HUES6 (cell line): ENCODE measurements at regions not wholly inside any gene's neighbourhood (a gene's known extent, or its start where the extent isn't known, plus 50 kb on each side); places are given as distances from the start of the nearest gene placed in this dataset.

Experiments
- H3K27ac ChIP-seq: 2 replicates; pipeline ENCODE4 v1.7.0; 2013; ENCODE audit warnings: low read depth, mild to moderate bottlenecking, low read length, inconsistent platforms
- H3K27me3 ChIP-seq: 2 replicates; pipeline ENCODE4 v1.6.1; 2013; ENCODE audit warnings: low read length; ENCODE audit not compliant: control insufficient read depth, insufficient read depth
- H3K36me3 ChIP-seq: 2 replicates; pipeline ENCODE4 v1.6.1; 2013; ENCODE audit warnings: low read length; ENCODE audit not compliant: control insufficient read depth, insufficient read depth
- H3K4me1 ChIP-seq: 2 replicates; pipeline ENCODE4 v1.6.1; 2013; ENCODE audit warnings: low read length; ENCODE audit not compliant: control insufficient read depth, insufficient read depth
- H3K4me3 ChIP-seq: 2 replicates; pipeline ENCODE4 v1.5.1; 2013; ENCODE audit warnings: low read depth, low read length
- H3K9ac ChIP-seq: one replicate; pipeline ENCODE4 v1.6.1; 2013; ENCODE audit warnings: mild to moderate bottlenecking, low read length
- H3K9me3 ChIP-seq: 2 replicates; pipeline ENCODE4 v1.6.1; 2013; ENCODE audit warnings: low read depth, low read length; ENCODE audit not compliant: control insufficient read depth, insufficient read depth

DNA sequence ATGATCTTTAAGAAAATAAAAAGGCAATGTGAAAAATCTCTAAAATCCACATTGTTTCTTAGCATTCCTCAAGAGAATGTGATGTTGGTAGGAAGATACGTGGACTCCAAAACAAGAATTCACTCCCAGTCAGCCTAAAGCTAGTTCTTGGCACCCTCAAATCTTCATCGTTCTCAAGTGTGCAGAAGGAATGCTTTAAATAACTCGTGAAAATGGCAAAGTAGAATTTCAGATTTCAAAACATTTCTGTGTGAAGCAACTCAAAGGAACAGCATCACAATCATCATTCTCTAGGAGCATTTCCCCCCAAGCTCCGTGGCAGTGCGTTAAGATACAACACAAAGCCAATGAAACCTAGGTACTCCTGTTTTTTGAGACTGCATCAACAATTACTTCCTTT is 185.1 kb upstream of the DMAC1 start:
- no peaks in the 10 kb centered on the region for H3K27me3 ChIP-seq

DNA sequence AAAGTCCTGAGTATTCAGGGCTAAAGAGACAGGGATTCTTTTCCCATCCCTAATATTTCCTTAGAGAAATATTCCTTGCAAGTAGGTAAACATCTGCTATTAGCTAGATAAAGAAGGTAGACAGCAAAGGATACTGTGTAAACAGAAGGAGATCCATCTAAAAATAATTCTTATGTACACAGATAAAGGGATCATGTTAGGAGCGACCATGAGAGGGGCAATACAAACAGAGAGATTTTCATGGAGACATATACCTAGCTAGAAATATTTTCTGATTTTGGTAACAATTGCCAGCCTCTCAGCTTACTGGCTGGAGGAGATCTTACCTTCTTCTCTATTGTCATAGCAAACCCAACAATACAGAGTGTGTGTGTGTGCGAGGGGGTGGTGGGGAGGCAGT is 184.6 kb upstream of the DMAC1 start:
- no peaks in the 10 kb centered on the region for H3K9me3 ChIP-seq
- H3K4me3 ChIP-seq, result no peak overlapping the region
- no peaks in the 10 kb centered on the region for H3K36me3 ChIP-seq
- H3K4me1 ChIP-seq, result peaks cover 20% of the 10 kb centered on the region
- no peaks in the 10 kb centered on the region for H3K27me3 ChIP-seq
- no peak overlapping the region for H3K9ac ChIP-seq
- H3K27ac ChIP-seq, result no peak overlapping the region

More for the DNA sequence above, 185.1 kb upstream of the DMAC1 start:
- Histone ChIP-seq H3K9ac (no peak overlapping the region), H3K4me1 (peaks cover 20% of the 10 kb centered on the region), H3K9me3 (no peaks in the 10 kb centered on the region), H3K4me3 (no peak overlapping the region), H3K27ac (no peak overlapping the region), H3K36me3 (no peaks in the 10 kb centered on the region)

DNA sequence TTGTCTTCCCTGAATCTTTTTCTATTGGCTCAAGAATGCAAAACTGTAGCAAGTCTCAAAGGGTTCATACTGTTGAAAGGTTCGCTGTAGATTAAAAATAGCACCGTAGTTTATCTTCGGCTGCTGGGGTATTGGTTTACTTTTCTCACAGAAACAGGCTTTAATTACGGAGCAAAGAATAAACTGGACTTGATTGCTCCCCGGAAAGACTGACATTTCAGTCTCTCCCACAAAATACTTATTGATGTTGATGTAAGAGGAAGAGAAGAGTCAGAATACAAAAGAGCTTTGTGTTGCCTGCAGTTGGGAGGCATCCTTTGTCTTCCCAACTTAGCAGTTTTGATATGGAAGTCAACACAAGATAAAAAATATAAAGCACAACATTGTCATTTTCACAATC is 183.9 kb upstream of the DMAC1 start:
- Histone ChIP-seq H3K36me3 (no peaks in the 10 kb centered on the region), H3K27me3 (no peaks in the 10 kb centered on the region), H3K9ac (no peak overlapping the region), H3K27ac (no peak overlapping the region), H3K4me3 (no peak overlapping the region), H3K9me3 (no peaks in the 10 kb centered on the region), H3K4me1 (peaks cover 20% of the 10 kb centered on the region)

DNA sequence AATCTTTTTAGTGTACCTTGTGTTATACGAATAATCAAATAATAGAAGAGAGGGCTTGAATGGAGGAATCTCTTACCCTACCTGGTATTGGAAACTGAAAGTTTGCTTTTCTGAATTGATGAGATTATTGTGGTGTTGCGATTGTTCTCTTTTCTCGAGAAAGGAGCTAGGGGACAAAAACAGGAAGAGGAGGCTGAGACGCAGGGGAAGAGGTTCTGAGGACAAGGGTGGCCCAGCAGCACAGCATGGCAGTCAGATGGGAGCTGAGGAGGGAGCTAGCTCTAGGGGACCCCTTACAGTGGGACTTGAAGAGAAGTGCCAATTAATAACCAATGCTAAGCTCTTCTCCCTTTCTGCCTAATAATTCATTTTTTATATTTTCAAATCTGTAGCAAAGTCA is 183.3 kb upstream of the DMAC1 start:
- Histone ChIP-seq H3K4me3 (no peak overlapping the region), H3K27ac (no peak overlapping the region), H3K9me3 (no peaks in the 10 kb centered on the region), H3K9ac (no peak overlapping the region), H3K4me1 (peaks cover 20% of the 10 kb centered on the region), H3K36me3 (no peaks in the 10 kb centered on the region), H3K27me3 (no peaks in the 10 kb centered on the region)

DNA sequence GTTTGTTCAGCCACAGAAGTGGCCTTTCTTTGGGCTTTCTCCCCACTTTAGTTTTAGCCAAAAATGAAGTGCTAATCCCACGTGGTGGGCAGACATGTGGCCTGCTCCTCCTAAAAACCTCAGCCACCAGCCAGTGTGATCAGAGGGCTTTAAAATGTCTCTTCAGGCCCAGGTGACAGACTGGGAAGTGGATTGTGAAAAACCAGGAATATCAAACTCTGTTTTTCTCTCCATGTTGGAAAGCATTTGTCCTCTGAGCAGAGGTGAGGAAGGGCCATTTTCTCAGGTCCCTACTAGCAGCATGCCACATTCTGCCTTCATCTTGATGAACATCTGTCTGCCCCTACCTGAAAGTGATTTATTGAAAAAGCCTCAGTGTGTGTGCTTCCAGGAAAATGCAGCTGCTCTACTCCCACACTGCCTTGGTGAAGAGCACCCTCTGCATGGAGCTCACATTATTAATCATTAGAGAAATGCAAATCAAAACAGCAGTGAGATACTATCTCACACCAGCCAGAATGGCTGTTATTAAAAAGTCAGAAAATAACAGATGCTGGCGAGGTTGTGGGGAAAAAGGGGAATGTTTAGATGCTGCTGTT is 181.2 kb upstream of the DMAC1 start:
- H3K4me3 ChIP-seq, result no peak overlapping the region
- H3K27me3 ChIP-seq, result no peaks in the 10 kb centered on the region
- peaks cover 20% of the 10 kb centered on the region for H3K4me1 ChIP-seq
- H3K27ac ChIP-seq, result no peak overlapping the region
- H3K36me3 ChIP-seq, result no peaks in the 10 kb centered on the region
- no peak overlapping the region for H3K9ac ChIP-seq
- H3K9me3 ChIP-seq, result no peaks in the 10 kb centered on the region

DNA sequence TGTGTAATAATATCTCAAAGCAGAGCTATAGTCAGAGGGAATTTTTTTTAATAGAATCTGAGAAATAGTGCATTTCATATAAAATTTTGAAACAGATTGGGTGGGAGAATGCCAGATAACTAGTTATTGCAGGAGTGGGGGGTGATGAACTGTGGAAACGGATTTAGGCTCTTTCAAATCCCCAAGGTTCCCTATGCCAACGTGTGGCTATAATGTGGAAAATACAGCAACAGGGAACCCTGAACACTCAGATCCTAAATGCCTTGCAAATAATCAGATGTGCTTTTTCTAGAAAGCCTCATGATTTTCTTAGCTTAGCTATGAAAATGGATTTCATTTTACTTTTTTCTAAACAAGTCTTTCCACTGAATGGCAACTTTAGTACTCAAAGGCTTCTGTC is 180.5 kb upstream of the DMAC1 start:
- Histone ChIP-seq H3K9me3 (no peaks in the 10 kb centered on the region), H3K4me1 (peaks cover 20% of the 10 kb centered on the region), H3K36me3 (no peaks in the 10 kb centered on the region), H3K27me3 (no peaks in the 10 kb centered on the region), H3K4me3 (no peak overlapping the region), H3K9ac (no peak overlapping the region), H3K27ac (no peak overlapping the region)

DNA sequence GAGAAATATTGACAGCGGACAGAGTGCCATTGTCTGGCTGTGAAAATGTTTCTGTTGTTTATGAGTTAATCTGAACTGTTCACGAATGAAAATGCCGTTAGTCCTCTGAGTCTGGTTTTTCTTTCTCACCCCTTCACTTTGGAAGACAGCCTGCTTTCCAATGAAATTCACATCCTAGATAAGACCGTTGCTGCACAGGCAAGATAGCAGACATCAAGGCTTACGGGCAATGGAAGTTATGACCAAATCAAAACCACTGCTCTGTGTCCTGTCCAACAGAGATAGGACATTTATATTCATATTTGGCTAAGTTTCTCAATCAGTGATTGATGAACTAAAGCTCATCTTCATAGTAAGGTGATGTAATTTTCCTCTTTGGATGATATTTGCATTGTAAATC is 180.0 kb upstream of the DMAC1 start:
- no peaks in the 10 kb centered on the region for H3K9me3 ChIP-seq
- no peak overlapping the region for H3K9ac ChIP-seq
- H3K36me3 ChIP-seq, result no peaks in the 10 kb centered on the region
- H3K27ac ChIP-seq, result no peak overlapping the region
- peaks cover 20% of the 10 kb centered on the region for H3K4me1 ChIP-seq
- H3K27me3 ChIP-seq, result no peaks in the 10 kb centered on the region
- H3K4me3 ChIP-seq, result no peak overlapping the region

DNA sequence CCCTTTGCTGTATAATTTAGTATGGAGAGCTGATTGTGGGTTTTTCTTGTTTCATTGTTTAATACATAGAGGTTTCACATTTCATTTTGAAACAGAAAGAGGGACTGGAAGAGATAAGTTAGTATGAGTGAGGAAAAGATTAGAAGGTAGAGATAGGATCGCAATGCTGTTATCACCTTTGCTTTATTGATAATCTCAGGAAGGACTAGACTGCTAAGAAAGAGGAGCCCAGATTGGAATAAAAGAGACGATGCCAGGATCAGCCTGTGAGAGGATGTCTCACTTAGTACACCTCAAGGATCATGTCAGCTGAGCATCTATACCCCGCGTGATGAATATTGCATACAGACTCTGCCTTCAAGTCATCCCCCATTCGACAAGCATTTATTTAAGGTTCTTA is 178.0 kb upstream of the DMAC1 start:
- no peaks in the 10 kb centered on the region for H3K27me3 ChIP-seq
- H3K9me3 ChIP-seq, result no peaks in the 10 kb centered on the region
- no peak overlapping the region for H3K4me3 ChIP-seq
- peaks cover 5% of the 10 kb centered on the region for H3K4me1 ChIP-seq
- no peaks in the 10 kb centered on the region for H3K36me3 ChIP-seq
- H3K9ac ChIP-seq, result no peak overlapping the region
- H3K27ac ChIP-seq, result no peak overlapping the region

DNA sequence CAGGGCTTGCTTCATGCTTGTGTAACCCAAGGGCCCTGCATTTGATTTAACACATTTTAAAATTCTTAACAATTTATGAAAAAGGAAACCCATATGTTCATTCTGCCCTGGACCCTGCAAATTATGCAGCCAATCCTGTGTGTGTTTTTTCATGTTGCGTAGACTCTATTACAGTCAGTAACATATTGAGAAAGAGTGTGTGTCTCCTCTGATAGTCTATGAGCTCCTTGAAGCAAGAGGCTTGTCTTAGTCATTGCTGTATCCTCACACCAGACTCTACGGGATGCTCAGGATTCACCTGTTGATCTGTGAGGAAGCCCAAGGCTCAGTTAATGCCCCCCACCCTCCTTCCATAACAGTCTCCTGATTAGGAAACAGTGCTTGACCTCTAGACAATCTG is 177.3 kb upstream of the DMAC1 start:
- Histone ChIP-seq H3K36me3 (no peaks in the 10 kb centered on the region), H3K27ac (no peak overlapping the region), H3K4me1 (peaks cover 5% of the 10 kb centered on the region), H3K9me3 (no peaks in the 10 kb centered on the region), H3K4me3 (no peak overlapping the region), H3K9ac (no peak overlapping the region), H3K27me3 (no peaks in the 10 kb centered on the region)

DNA sequence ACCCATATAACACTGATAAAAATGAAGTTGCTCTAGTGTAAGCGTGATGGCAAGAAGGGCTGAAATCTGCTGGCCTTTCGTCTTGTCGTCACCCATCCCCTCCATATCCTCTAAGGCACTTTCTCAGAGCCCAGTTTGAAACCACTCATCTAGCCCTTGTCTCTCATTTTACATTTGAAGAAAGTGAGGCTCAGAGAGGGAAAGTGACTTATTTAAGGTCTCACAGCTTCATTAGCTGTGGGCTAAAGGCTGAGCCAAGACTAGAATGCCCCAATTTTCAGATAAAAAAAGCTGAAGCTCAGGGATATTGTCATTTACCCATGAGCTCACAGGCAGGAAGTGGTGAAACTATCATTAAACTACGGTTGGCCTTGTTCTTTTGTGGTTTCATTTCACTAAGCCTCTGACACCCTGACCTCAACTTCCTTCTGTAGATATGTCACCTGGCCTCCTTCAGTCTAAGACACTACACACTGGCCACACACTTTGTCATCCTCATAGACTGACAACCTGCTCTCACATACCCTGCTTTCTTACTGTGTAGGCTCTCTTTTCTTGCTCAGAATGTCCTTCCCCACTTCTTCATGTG is 176.7 kb upstream of the DMAC1 start:
- H3K4me1 ChIP-seq, result peaks cover 5% of the 10 kb centered on the region
- H3K9me3 ChIP-seq, result no peaks in the 10 kb centered on the region
- H3K4me3 ChIP-seq, result no peak overlapping the region
- no peaks in the 10 kb centered on the region for H3K36me3 ChIP-seq
- H3K27ac ChIP-seq, result no peak overlapping the region
- H3K27me3 ChIP-seq, result no peaks in the 10 kb centered on the region
- no peak overlapping the region for H3K9ac ChIP-seq

DNA sequence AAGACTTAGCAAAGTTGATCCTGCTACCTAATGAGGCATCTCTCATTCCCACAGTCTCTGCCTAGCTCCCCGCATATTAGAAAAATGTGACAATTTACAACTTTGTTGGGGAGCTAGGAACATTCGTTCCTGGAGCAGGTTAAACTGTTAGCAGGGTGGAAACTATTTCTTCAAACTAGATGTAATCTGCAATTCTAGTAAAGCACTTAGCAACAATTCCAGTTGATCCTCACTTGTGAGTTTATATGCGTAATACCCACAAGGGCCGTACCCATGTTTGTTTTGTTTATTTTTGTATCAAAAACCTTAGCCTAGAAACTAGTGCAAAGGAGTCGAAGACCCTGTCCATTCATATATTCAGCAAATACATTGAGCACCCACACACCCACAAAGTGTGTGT is 175.8 kb upstream of the DMAC1 start:
- H3K4me1 ChIP-seq, result no peaks in the 10 kb centered on the region
- H3K9me3 ChIP-seq, result no peaks in the 10 kb centered on the region
- H3K36me3 ChIP-seq, result no peaks in the 10 kb centered on the region
- H3K27ac ChIP-seq, result no peak overlapping the region
- no peaks in the 10 kb centered on the region for H3K27me3 ChIP-seq
- no peak overlapping the region for H3K9ac ChIP-seq
- H3K4me3 ChIP-seq, result no peak overlapping the region
